HEK293 (cell line): ENCODE measurements at regions not wholly inside any gene's neighbourhood (a gene's known extent, or its start where the extent isn't known, plus 50 kb on each side); places are given as distances from the start of the nearest gene placed in this dataset.

ENCODE experiments used
- ZNF274 ChIP-seq, 2 experiments: fragments of 200-500 bp in 1 of 2; fragments of 450-650 bp in 1 of 2; sonication (Bioruptor generic) in 1 of 2; formaldehyde crosslinking in 1 of 2; IDR thresholded peaks; 2 replicates each; pipeline versions ENCODE4 v1.5.1 to v1.6.1; 2014 to 2016; ENCODE audit warnings: borderline replicate concordance in 1 of 2, inconsistent platforms in 1 of 2, low read length in 1 of 2, missing biosample characterization in 1 of 2, missing genetic modification characterization in 1 of 2
- ZNF549 ChIP-seq: fragments of 450-650 bp; IDR thresholded peaks from 2 replicates; pipeline ENCODE4 v1.5.1; 2018; ENCODE audit warnings: missing biosample characterization, missing genetic modification characterization, mild to moderate bottlenecking, inconsistent platforms, moderate library complexity
- TF ChIP-seq, protein P1 (sequence below): IDR thresholded peaks from 2 replicates; pipeline ENCODE4 v1.6.1; 2011; ENCODE audit warnings: mild to moderate bottlenecking, low read depth, low read length, borderline replicate concordance
- TF ChIP-seq, protein P2 (sequence below): sonication (generic); formaldehyde crosslinking; IDR thresholded peaks from 2 replicates; pipeline ENCODE4 v1.8.1; 2022; ENCODE audit warnings: mild to moderate bottlenecking, moderate library complexity, missing genetic modification reagents
- TF ChIP-seq, protein P3 (sequence below): fragments of 450-650 bp; formaldehyde crosslinking; IDR thresholded peaks from 2 replicates; pipeline ENCODE4 v1.5.1; 2016; ENCODE audit warnings: missing biosample characterization, missing genetic modification characterization
- TF ChIP-seq, protein P4 (sequence below): fragments of 450-650 bp; formaldehyde crosslinking; IDR thresholded peaks from 2 replicates; pipeline ENCODE4 v1.5.1; 2016; ENCODE audit warnings: missing biosample characterization, missing genetic modification characterization

DNA sequence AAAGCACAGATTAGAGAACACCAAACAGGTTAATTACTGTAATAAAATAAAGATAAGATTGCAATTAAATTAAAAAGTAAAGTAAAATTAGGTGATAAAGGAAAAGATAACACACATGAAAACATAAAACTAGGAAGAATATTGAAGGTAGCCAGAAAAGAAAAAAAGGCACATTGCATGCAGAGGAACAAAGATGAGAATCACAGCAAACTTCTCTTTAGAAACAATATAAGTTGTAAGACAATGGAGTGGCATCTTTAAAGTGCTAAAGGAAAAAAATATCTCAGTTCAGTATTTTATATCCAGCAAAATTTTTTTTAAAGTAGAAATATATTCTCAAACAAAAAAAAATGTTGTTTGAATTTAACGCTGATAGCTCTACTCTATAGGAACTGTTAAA is 366.0 kb downstream of the CPS1 start:
- TF ChIP-seq, protein P1, sequence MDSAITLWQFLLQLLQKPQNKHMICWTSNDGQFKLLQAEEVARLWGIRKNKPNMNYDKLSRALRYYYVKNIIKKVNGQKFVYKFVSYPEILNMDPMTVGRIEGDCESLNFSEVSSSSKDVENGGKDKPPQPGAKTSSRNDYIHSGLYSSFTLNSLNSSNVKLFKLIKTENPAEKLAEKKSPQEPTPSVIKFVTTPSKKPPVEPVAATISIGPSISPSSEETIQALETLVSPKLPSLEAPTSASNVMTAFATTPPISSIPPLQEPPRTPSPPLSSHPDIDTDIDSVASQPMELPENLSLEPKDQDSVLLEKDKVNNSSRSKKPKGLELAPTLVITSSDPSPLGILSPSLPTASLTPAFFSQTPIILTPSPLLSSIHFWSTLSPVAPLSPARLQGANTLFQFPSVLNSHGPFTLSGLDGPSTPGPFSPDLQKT: no peak
- TF ChIP-seq, protein P2, sequence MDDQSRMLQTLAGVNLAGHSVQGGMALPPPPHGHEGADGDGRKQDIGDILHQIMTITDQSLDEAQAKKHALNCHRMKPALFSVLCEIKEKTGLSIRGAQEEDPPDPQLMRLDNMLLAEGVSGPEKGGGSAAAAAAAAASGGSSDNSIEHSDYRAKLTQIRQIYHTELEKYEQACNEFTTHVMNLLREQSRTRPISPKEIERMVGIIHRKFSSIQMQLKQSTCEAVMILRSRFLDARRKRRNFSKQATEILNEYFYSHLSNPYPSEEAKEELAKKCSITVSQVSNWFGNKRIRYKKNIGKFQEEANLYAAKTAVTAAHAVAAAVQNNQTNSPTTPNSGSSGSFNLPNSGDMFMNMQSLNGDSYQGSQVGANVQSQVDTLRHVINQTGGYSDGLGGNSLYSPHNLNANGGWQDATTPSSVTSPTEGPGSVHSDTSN (CRISPR knock-in tag): no peak
- TF ChIP-seq, protein P3, sequence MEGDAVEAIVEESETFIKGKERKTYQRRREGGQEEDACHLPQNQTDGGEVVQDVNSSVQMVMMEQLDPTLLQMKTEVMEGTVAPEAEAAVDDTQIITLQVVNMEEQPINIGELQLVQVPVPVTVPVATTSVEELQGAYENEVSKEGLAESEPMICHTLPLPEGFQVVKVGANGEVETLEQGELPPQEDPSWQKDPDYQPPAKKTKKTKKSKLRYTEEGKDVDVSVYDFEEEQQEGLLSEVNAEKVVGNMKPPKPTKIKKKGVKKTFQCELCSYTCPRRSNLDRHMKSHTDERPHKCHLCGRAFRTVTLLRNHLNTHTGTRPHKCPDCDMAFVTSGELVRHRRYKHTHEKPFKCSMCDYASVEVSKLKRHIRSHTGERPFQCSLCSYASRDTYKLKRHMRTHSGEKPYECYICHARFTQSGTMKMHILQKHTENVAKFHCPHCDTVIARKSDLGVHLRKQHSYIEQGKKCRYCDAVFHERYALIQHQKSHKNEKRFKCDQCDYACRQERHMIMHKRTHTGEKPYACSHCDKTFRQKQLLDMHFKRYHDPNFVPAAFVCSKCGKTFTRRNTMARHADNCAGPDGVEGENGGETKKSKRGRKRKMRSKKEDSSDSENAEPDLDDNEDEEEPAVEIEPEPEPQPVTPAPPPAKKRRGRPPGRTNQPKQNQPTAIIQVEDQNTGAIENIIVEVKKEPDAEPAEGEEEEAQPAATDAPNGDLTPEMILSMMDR: no peak
- TF ChIP-seq ZNF549 (tag by site-specific recombination): no peak
- no peak for TF ChIP-seq ZNF274 (IDR thresholded peaks at IDR 0.05; ENCODE audit: low read length)
- no peak for TF ChIP-seq ZNF274 (tag by site-specific recombination; IDR thresholded peaks at IDR 0.05; ENCODE audit: borderline replicate concordance)
- TF ChIP-seq, protein P4, sequence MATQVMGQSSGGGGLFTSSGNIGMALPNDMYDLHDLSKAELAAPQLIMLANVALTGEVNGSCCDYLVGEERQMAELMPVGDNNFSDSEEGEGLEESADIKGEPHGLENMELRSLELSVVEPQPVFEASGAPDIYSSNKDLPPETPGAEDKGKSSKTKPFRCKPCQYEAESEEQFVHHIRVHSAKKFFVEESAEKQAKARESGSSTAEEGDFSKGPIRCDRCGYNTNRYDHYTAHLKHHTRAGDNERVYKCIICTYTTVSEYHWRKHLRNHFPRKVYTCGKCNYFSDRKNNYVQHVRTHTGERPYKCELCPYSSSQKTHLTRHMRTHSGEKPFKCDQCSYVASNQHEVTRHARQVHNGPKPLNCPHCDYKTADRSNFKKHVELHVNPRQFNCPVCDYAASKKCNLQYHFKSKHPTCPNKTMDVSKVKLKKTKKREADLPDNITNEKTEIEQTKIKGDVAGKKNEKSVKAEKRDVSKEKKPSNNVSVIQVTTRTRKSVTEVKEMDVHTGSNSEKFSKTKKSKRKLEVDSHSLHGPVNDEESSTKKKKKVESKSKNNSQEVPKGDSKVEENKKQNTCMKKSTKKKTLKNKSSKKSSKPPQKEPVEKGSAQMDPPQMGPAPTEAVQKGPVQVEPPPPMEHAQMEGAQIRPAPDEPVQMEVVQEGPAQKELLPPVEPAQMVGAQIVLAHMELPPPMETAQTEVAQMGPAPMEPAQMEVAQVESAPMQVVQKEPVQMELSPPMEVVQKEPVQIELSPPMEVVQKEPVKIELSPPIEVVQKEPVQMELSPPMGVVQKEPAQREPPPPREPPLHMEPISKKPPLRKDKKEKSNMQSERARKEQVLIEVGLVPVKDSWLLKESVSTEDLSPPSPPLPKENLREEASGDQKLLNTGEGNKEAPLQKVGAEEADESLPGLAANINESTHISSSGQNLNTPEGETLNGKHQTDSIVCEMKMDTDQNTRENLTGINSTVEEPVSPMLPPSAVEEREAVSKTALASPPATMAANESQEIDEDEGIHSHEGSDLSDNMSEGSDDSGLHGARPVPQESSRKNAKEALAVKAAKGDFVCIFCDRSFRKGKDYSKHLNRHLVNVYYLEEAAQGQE (tag by site-specific recombination): no peak
